Fibroblast of the conjunctiva (primary cell): ENCODE measurements at regions not wholly inside any gene's neighbourhood (a gene's known extent, or its start where the extent isn't known, plus 50 kb on each side); places are given as distances from the start of the nearest gene placed in this dataset.
"Not testable (repeated sequence)": the region's sequence is repeated elsewhere in the genome, so short reads cannot be mapped to it uniquely, and the experiment has no call there.

Source experiments
- DNase-seq: peaks from one replicate; pipeline ENCODE4 v3.0.0-alpha.2; 2010; ENCODE audit warnings: low read depth

DNA sequence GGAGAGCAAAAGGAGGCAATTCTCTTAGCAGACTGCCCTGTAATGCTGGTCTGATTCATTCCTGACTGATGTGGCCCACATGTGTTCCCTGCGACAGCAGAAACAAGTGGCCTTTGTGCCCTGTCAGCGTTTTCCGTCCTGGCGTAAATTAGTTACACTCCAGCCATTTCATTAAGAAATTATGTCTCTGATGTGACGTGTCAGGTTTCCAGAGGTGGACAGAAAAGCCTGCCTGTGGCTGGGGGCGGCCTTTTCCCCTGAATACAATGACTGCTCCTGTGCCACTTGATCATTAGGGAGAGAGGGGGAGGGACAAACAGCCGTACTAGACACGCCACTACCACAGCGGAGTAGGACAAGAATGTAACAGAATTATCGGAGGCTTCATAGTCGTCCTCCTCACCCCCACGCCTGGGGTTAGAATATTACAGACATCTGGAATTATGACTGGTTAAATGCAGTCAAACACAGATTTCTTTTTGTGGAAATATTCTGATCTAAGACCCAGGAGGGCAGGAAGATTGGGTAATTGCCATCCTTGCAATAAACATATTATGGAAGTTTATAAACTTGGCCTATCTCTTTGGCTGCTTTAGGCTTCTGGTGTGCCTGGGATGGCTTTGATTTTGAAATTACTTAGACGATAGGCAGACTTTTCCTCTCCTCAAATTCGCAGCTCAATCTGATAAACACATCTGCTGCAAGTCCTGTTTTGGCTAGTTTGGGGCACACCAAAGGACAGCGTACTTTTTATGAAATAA, 146.2 kb upstream of the BCOR start:
- no peak for DNase-seq

GRCh38 chrX:40240844-40241243, 143.1 kb upstream of the BCOR start:
- DNase-seq = no peak

DNA sequence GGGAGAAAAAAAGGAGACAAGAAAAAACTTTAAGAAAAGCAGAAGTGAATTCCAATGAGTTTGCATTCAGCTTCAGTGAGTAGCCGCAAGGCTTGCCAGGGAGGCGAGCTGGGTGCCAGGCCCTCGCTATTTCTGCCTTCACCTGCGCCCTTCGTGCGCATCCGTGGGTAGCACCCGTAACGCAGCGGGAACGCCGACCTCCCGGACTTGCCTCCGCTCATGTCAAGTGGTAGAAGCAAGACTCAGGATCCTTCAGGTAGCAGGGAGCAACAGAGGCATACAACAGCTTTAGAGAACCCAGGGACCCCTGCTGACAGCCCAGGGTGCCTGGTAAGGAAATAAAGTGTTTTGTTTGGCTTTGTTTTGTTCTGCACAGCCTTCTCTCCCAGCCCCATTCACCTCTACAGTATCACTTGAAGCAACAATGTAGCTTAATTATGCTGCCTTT, 140.0 kb upstream of the BCOR start:
- no peak for DNase-seq

- DNase-seq = no peak
Observed at GRCh38 chrX:40230646-40231045, 132.9 kb upstream of the BCOR start.

DNA sequence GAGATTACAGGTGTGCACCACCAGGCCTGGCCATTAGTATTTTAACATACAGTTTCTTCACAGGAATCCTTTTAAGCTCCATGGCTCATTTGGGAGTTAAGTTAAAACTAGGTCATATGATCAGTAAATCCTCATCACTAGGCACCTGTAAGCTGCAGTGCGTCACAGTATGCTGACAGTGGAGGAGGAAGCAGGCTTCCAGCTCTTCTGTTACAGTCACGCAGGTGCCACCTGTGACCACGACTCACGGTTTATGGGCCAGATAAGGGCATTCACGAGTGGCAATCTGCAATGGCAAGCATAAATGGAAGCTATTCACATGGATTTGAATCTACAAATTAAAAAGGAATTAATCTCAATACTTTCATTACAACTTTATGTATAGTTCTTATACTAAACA, 129.4 kb upstream of the BCOR start:
- DNase-seq = no peak

- no peak for DNase-seq
Observed at GRCh38 chrX:40224658-40225057, 126.9 kb upstream of the BCOR start.

DNA sequence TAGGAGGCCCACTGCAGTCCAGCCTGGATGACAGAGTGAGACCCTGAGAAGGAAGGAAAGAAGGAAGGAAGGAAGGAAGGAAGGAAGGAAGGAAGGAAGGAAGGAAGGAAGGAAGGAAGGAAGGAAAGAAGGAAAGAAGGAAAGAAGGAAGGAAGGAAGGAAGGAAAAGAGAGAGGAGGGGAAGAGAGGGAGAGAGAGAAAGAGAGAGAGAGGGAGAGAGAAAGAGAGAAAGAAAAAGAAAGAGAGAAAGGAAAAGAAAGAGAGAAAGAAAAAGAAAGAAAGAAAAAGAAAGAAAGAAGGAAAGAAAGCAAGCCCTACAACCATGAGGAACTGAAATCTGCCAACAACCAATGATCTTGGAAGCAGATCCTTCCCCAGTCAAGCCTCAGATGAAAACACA, 124.9 kb upstream of the BCOR start:
- not testable (repeated sequence) for DNase-seq

DNA sequence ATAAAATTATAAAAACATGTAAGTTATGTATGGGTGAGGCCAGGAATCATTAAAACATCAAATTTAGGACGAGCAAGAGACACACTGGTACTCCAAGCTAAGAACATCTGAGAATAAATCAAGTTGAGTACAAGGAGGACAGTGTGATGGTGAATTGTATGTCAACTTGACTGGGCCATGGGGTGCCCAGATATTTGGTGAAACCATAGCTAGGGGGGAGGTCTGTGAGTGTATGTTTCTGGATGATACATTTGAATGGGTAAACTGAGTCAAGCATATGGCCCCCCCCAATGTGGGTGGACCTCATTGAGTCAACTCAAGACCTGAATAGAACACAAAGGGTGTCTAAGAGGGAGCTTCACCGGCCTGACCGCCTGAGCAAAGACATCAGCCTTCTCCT, 115.3 kb upstream of the BCOR start:
- no peak for DNase-seq

GRCh38 chrX:40209951-40210617, 112.3 kb upstream of the BCOR start:
- DNase-seq = no peak

GRCh38 chrX:40207626-40208025, 109.9 kb upstream of the BCOR start:
- DNase-seq = no peak

GRCh38 chrX:40205471-40205870, 107.7 kb upstream of the BCOR start:
- no peak for DNase-seq

DNA sequence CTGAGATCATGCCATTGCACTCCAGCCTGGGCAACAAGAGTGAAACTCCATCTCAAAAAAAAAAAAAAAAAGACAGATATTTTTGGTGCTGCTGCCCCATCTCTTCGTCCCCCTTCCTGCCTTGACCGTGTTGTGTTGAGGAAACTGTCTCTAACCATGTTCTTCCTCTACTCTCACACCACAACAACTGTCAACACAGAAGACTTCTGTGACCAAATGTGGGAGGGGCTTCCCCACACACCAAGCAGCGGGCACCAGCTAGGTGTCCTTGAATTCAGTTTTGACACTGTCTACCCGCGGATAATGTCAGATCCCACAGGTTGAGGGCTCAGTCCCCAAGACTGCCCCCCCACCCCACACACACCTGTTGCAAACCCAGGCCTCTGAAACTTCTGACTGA, 104.7 kb upstream of the BCOR start:
- DNase-seq = no peak

- no peak for DNase-seq
Observed at GRCh38 chrX:40201329-40201885, 103.6 kb upstream of the BCOR start.

DNA sequence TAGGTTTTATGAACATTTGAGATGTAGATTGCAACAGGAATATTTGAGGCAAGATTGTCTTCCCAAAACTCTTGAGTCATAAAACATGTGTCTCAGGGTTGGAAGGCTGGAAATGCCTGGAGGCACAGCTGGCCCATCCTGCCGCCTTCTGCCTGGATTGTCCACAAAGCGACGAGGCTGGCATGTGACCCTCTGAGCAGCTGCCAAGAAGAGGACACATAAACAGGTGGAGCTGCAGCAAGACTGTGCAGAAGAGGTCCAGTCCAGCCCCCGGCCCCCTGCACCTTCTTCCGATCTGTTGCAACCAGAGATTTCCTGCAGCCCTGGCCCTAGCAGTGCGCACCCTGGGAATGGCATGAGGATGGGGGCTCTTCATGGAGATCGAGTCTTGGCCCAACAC, 101.9 kb upstream of the BCOR start:
- no peak for DNase-seq

- DNase-seq = no peak
Observed at GRCh38 chrX:40197071-40197470, 99.3 kb upstream of the BCOR start.

DNA sequence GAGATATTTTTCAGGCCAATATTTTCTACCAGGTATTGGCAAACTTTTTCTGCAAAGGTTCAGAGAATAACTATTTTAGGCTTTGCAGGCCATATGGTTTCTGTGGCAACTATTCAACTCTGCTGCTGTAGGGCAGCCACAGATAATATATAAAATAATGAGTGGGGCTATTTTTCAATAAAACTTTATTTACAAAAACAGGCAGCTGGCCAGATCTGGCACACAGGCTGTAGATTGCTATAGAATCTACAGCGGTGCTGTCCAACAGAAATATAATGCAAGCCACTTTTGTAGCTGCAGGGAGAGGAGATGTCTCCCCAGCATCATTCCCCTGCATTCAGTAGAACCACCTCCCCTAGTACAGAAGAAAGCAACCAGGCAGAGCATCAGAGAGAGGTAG, 97.6 kb upstream of the BCOR start:
- DNase-seq = no peak

- no peak for DNase-seq
Observed at GRCh38 chrX:40192196-40192595, 94.4 kb upstream of the BCOR start.

GRCh38 chrX:40189637-40190036, 91.9 kb upstream of the BCOR start:
- DNase-seq = no peak

DNA sequence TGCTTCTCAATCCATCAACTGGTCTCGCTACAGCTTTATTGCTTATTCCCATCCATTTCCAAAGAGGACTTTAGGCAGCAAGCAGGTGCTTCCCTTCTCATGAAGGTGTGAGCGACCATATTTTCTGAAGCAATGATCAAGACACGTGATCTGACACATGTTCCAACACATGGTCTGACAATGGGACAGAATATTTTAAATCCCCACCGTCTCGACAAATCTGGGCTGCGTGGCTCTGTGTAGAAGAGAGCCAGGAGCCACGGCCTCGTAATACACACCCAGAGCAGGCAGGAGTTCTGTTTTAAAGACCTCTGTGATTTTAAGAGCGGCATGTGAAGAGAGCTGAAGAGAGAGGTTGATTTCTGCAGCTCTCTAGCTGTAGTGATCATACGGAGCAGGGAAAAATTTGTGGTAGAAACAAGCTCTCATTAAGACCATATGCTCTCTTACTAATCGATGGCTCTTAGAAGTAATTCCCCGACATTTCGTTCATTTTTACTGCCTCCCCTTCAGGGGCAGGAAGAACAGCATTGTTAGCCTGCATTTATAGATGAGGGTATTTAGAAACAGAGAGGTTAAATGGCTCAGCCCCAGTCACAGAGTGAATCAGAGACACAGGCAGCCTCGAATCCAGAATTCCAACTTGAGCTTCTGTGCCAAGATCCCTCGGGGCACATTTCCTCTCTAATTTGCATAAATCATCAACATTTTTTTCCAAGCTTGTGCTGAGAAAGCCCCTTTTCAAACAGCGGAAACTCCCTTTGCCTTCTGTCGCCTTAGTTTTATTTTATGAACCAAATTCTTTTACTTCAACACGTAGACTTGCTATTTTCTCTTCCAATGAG, 91.0 kb upstream of the BCOR start:
- no peak for DNase-seq

- DNase-seq = no peak
Observed at GRCh38 chrX:40184968-40185367, 87.2 kb upstream of the BCOR start.

DNA sequence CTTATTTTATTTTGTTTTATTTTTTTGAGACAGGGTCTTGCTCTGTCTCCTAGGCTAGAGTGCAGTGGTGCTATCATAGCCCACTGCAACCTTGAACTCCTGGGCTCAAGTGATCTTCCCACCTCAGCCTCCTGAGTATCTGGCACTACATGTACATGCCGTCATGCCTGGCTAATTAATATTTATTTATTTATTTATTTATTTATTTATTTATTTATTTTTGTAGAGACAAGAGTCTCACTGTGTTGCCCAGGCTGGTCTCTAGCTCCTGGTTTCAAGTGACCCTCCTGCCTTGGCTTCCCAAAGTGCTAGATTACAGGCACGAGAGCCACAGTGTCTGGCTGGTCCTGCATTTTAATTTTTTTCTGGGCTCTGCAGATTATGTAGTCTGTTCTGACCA, 84.9 kb upstream of the BCOR start:
- DNase-seq = no peak

DNA sequence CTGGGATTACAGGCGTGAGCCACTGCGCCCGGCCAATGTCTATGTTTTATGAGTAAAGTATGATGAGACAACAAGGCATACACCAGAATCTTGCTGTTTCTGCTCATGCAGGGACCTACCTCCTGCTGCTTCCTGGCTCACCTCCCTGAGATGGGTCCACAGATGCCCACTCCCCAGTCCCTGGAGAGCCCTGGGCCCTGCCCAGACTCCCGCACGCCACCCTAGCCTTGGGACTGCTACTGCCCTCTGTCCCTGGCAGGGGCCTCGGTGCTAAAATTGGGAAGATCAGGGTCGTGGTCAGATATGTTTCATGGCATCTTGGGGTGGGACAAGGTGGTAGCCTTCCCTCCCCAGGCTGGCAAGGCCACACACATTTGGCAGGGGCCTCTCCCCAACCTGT, 84.3 kb upstream of the BCOR start:
- no peak for DNase-seq

- no peak for DNase-seq
Observed at GRCh38 chrX:40179283-40179682, 81.5 kb upstream of the BCOR start.
